Spleen (tissue), 11 donors: ENCODE measurements at regions not wholly inside any gene's neighbourhood (a gene's known extent, or its start where the extent isn't known, plus 50 kb on each side); places are given as distances from the start of the nearest gene placed in this dataset.
"Not testable (repeated sequence)": the region's sequence is repeated elsewhere in the genome, so short reads cannot be mapped to it uniquely, and the experiment has no call there.

Experiments
- DNase-seq: peaks from one replicate; pipeline ENCODE4 v3.0.0-alpha.2; 2020
- H3K27ac ChIP-seq, 8 donors: fragments of 200-600 bp; sonication (generic) in 7 of 8; 1 replicate in 4 of 8; 2 replicates in 4 of 8; pipeline versions ENCODE4 v1.5.0 to v1.8.0; 2016 to 2021; ENCODE audit warnings: inconsistent platforms in 4 of 8, mild to moderate bottlenecking in 4 of 8, moderate library complexity in 1 of 8
- H3K27me3 ChIP-seq, 7 donors: fragments of 200-600 bp; sonication (generic) in 6 of 7; replicated peaks in 1 of 7; 1 replicate in 4 of 7; 2 replicates in 3 of 7; pipeline versions ENCODE4 v1.5.0 to v1.8.0; 2016 to 2021; ENCODE audit warnings: inconsistent platforms in 3 of 7, mild to moderate bottlenecking in 1 of 7
- H3K36me3 ChIP-seq, 6 donors: fragments of 200-600 bp; sonication (generic) in 5 of 6; 1 replicate in 4 of 6; 2 replicates in 2 of 6; pipeline versions ENCODE4 v1.5.0 to v1.8.0; 2016 to 2021; ENCODE audit warnings: inconsistent platforms in 2 of 6
- H3K4me1 ChIP-seq, 6 donors: fragments of 200-600 bp; sonication (generic) in 5 of 6; 1 replicate in 3 of 6; 2 replicates in 3 of 6; pipeline versions ENCODE4 v1.5.0 to v1.8.0; 2016 to 2021; ENCODE audit warnings: inconsistent platforms in 3 of 6
- H3K4me3 ChIP-seq, 8 donors: fragments of 200-600 bp; sonication (generic) in 7 of 8; 1 replicate in 4 of 8; 2 replicates in 4 of 8; pipeline versions ENCODE4 v1.5.0 to v1.8.0; 2016 to 2021; ENCODE audit warnings: inconsistent platforms in 4 of 8, mild to moderate bottlenecking in 4 of 8, moderate library complexity in 2 of 8
- H3K9me3 ChIP-seq, 8 donors: fragments of 200-600 bp; sonication (generic) in 7 of 8; 1 replicate in 4 of 8; 2 replicates in 4 of 8; pipeline versions ENCODE4 v1.5.0 to v1.8.0; 2016 to 2021; ENCODE audit warnings: inconsistent platforms in 4 of 8
- POLR2A ChIP-seq, 3 donors: fragments of 450-650 bp; IDR thresholded peaks; one replicate each; pipeline ENCODE4 v1.5.1; 2017; ENCODE audit warnings: antibody characterized with exemption in 3 of 3, mild to moderate bottlenecking in 1 of 3
- POLR2AphosphoS5 ChIP-seq, 3 donors: sonication (generic); formaldehyde crosslinking; IDR thresholded peaks; one replicate each; pipeline ENCODE4 v1.5.1; 2017; ENCODE audit warnings: antibody characterized with exemption in 3 of 3
- WGBS, 5 donors: extraction: QIAGEN DNeasy Blood & Tissue Kit in 3 of 5; methylation state at CpG; one replicate each; pipeline versions ENCODE4 v1.1.5 to v1.1.7; 2013 to 2018; 5-methylcytosine and 5-hydroxymethylcytosine counted together
- intact Hi-C: fragments of 100-400 bp; cut with DNase I; formaldehyde crosslinking; loops from one replicate; pipeline ENCODE4 v1.15.0; 2023; ENCODE audit warnings: low total_unique reads
- TF ChIP-seq, protein P1 (sequence below), 11 experiments: fragments of 200-600 bp in 7 of 11; fragments of 450-650 bp in 4 of 11; sonication (generic) in 4 of 11; IDR thresholded peaks in 8 of 11; conservative IDR thresholded peaks in 3 of 11; 1 replicate in 7 of 11; 2 replicates in 4 of 11; pipeline versions ENCODE4 v1.4.0 to v1.8.0; 2016 to 2021; ENCODE audit warnings: antibody characterized with exemption in 11 of 11, inconsistent platforms in 4 of 11, mild to moderate bottlenecking in 1 of 11
- donor health status: healthy with polysubstance abuse.
- donor health status: DM: no; HTN: no; CAD: no; lungs with moderate emphysema.
- donor health status: DM: no; HTN: no; CAD: no.
- donor health status: Bipolar disorder and iron deficiency.
- donor health status: healthy.
- donor health status: DM: no; HTN: no; CAD: no.
- donor health status: DM: yes; HTN: yes; CAD: no.

DNA sequence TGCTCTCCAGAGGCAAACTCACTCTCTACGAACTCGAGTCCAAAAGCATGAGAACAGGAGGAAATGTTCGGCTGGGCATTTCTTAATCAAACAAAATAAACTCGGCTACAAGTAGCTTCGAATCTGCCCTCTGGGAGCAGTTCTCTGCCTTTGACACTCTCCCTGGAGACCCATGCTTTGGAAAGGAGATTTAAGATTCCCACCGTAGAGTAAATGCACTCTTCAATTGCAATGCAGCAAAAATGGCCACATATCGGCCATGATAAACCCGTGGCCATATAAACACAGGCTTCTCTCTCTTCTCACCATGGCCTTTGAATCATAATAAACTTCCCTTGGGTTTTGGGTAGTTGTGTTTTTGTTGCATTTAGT lies 215.4 kb downstream of the TOMM20 start:
- no peak for DNase-seq
- intact Hi-C loops = no loop called here
- TF ChIP-seq, protein P1, sequence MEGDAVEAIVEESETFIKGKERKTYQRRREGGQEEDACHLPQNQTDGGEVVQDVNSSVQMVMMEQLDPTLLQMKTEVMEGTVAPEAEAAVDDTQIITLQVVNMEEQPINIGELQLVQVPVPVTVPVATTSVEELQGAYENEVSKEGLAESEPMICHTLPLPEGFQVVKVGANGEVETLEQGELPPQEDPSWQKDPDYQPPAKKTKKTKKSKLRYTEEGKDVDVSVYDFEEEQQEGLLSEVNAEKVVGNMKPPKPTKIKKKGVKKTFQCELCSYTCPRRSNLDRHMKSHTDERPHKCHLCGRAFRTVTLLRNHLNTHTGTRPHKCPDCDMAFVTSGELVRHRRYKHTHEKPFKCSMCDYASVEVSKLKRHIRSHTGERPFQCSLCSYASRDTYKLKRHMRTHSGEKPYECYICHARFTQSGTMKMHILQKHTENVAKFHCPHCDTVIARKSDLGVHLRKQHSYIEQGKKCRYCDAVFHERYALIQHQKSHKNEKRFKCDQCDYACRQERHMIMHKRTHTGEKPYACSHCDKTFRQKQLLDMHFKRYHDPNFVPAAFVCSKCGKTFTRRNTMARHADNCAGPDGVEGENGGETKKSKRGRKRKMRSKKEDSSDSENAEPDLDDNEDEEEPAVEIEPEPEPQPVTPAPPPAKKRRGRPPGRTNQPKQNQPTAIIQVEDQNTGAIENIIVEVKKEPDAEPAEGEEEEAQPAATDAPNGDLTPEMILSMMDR (IDR thresholded peaks at IDR 0.05 in 8 of 11, conservative IDR thresholded peaks at IDR 0.05 in 3 of 11) = no peak
- TF ChIP-seq POLR2AphosphoS5 (IDR thresholded peaks at IDR 0.05) (no peak), POLR2A (IDR thresholded peaks at IDR 0.05) (no peak)
- no peaks in the 10 kb centered on the region for H3K9me3 ChIP-seq
- no peaks in the 10 kb centered on the region for H3K27me3 ChIP-seq
- no peak overlapping the region for H3K27ac ChIP-seq
- 91 to 95% (median 94%) methylated on average over 8 of the region's 8 CpGs for WGBS, 5 donors
- no peaks in the 10 kb centered on the region for H3K36me3 ChIP-seq
- H3K4me1 ChIP-seq = peaks cover 0 to 47% (median 14%) of the 10 kb centered on the region in 6 donors
- no peak overlapping the region for H3K4me3 ChIP-seq

DNA sequence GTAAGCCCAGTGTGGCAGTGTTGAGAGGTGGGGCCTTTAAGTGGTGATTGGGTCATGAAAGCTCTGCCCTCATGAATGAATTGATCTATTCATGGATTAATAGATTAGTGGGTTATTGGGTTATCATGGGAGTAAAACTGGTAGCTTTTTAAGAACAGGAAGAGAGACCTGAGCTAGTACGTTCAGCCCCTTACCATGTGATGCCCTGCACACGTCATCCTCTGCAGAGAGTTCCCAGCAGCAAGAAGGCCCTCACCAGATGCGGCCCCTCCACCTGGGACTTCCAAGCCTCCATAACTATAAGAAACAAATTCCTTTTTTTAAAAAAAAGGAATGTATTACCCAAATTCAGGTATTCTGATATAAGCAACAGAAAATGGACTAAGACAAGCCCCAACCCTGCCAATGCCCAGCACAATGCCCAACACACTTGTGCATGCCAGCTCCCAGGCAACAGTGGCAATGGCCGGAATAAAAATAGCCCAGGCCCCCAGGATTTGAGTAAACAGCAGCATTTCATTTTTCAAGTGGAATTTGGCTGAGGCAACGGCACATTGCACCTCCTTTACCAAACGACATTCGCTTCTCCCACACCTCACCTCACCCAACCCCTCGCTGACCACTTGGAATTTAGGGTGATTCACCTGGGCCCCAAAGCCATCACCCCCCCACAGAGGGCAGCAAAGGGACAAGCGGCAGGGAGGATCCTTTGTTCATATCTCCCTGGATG lies 215.9 kb downstream of the TOMM20 start:
- WGBS, 5 donors = 73 to 81% (median 79%) methylated on average over 9 of the region's 9 CpGs
- H3K4me3 ChIP-seq = no peak overlapping the region
- peak overlapping the region in 4 of 8 donors; percentile 32 to 76 (median 53) for H3K27ac ChIP-seq
- H3K36me3 ChIP-seq = no peaks in the 10 kb centered on the region
- TF ChIP-seq POLR2A (IDR thresholded peaks at IDR 0.05) (no peak), POLR2AphosphoS5 (IDR thresholded peaks at IDR 0.05) (no peak)
- TF ChIP-seq, protein P1 (IDR thresholded peaks at IDR 0.05 in 8 of 11, conservative IDR thresholded peaks at IDR 0.05 in 3 of 11) = no peak
- H3K27me3 ChIP-seq = no peaks in the 10 kb centered on the region
- H3K9me3 ChIP-seq = no peaks in the 10 kb centered on the region
- intact Hi-C loops = no loop called here
- H3K4me1 ChIP-seq = peaks cover 0 to 41% (median 9%) of the 10 kb centered on the region in 6 donors
- DNase-seq = no peak

DNA sequence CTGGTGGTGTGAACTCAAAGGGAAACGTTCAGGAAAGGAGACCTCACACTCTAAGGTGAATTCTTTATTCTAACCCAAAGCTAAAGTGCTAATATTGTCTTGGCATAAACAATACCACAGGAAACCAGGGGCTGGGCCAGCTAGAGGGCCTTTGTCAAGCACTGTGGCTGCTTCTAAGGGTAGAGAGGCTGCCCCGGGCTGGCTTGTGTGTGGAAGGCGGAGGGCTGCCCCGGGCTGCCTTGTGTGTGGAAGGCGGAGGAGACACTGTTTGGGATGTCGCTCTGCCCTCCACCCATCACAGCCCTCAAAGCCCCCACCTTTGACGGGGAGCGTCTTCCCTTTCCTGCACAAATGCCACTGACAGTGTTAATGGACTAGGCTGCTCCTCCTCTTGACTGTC lies 216.8 kb downstream of the TOMM20 start:
- Histone ChIP-seq H3K9me3 (no peaks in the 10 kb centered on the region), H3K4me1 (peaks cover 0 to 32% (median 8%) of the 10 kb centered on the region in 6 donors), H3K4me3 (no peak overlapping the region), H3K27me3 (no peaks in the 10 kb centered on the region), H3K27ac (peak overlapping the region in 6 of 8 donors; percentile 32 to 76 (median 46)), H3K36me3 (no peaks in the 10 kb centered on the region)
- TF ChIP-seq POLR2AphosphoS5 (IDR thresholded peaks at IDR 0.05) (no peak), POLR2A (IDR thresholded peaks at IDR 0.05) (no peak)
- TF ChIP-seq, protein P1 (IDR thresholded peaks at IDR 0.05 in 8 of 11, conservative IDR thresholded peaks at IDR 0.05 in 3 of 11) = no peak
- peak; percentile 81 for DNase-seq
- intact Hi-C loops = no loop called here
- WGBS, 5 donors = 29 to 38% (median 36%) methylated on average over 4 to 8 of the region's 8 CpGs

DNA sequence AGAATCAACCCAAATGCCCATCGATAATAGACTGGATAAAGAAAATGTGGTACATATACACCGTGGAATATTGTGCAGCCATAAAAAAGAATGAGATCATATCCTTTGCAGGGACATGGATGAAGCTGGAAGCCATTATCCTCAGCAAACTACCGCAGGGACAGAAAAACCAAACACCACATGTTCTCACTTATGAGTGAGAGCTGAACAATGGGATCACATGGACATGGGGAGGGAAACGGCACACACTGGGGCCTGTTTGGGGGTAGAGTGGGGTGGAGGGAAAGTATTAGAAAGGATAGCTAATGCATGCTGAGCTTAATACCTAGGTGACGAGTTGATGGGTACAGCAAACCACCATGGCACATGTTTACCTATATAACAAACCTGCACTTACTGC lies 217.5 kb downstream of the TOMM20 start:
- peaks cover 0 to 26% (median 8%) of the 10 kb centered on the region in 6 donors for H3K4me1 ChIP-seq
- H3K4me3 ChIP-seq, H3K36me3 ChIP-seq, DNase-seq, H3K27me3 ChIP-seq, intact Hi-C loops, H3K9me3 ChIP-seq: not testable (repeated sequence)
- H3K27ac ChIP-seq = peak overlapping the region in 1 of 8 donors; percentile 55
- WGBS, 5 donors = 90 to 96% (median 93%) methylated on average over 5 of the region's 5 CpGs
